HG02870 (cell line): ENCODE measurements at regions not wholly inside any gene's neighbourhood (a gene's known extent, or its start where the extent isn't known, plus 50 kb on each side); places are given as distances from the start of the nearest gene placed in this dataset.
"Not testable (repeated sequence)": the region's sequence is repeated elsewhere in the genome, so short reads cannot be mapped to it uniquely, and the experiment has no call there.

Experiments used
- ATAC-seq: cut with Tn5 transposase; IDR thresholded peaks from one replicate; pipeline ENCODE4 v1.9.1; 2021; ENCODE audit warnings: mild to moderate bottlenecking, moderate library complexity; ENCODE audit not compliant: unreplicated experiment

GRCh38 chr1:208682664-208683013 is 438.5 kb upstream of the PLXNA2 start:
- no peak for ATAC-seq

- ATAC-seq: no peak
Measured at GRCh38 chr1:208683141-208683540, 439.0 kb upstream of the PLXNA2 start.

DNA sequence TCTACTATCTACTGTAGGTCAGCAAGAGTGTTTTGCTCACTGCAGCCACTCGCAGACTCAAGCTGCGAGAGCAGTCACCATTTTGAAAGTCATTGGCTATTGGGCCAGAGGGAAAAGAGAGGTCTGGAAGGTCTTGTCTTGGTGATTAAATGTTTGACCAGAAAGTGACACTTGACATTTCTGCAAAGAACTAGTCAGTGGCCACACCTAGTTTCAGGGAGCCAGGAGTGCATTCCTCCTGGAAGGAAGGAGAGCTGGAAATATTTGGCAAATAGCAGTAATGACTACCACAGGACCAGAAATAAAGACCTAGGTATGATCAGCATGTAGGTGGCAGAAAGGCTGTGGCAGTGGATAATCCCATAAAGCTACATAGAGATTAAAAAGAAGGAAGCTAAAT is 440.0 kb upstream of the PLXNA2 start:
- ATAC-seq: no peak

GRCh38 chr1:208686592-208686991 is 442.4 kb upstream of the PLXNA2 start:
- no peak for ATAC-seq

DNA sequence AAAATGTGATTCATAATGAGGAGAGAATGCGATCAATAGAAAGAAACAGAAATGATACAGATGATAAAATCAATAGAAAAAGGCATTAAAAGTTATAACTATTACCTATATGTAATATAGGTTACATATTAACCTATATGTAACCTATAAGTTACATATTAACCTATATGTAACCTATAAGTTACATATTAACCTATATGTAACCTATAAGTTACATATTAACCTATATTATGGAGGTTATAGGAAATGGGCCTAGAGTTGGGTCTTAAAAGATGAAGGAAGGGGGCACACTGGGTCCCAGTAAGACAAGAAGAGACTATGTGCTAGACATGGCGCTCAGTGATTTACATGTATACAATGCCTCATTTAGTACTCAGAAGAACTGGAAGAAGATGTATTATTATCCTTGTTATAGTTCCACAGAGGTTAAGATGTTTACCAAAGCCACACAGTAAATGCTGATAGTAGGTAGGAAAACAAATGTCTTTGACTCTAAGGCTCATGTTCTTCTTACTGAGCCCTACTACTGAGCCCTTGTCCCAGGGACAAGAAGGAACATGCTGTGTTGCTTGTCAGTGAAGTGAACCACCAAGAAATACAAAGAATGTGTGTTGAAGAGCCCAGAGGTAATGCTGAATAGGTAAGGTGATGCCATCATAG is 444.6 kb upstream of the PLXNA2 start:
- no peak for ATAC-seq

DNA sequence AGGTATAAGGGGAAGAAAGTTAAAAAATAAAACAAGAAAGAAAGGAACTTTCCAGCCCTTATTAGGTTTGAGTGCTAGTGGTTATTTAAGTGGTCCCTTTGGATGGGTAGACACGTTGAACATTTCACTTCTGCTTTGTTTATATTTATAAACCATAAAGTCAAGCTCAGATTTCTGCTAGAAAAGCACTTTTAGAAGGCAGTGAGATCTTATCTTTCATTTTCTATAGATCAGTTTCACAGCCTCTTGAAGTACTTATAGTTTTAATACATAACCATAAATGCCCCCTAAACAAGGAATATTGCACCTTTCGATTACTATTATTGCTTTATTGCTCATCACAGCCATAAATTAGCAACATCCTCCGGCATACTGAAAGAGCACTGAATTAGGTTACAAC is 446.8 kb upstream of the PLXNA2 start:
- ATAC-seq: no peak

GRCh38 chr1:208709981-208710380 is 465.8 kb upstream of the PLXNA2 start:
- ATAC-seq: no peak

GRCh38 chr1:208714323-208714722 is 470.1 kb upstream of the PLXNA2 start:
- ATAC-seq: no peak

GRCh38 chr1:208717525-208717924 is 473.3 kb upstream of the PLXNA2 start:
- ATAC-seq: no peak

DNA sequence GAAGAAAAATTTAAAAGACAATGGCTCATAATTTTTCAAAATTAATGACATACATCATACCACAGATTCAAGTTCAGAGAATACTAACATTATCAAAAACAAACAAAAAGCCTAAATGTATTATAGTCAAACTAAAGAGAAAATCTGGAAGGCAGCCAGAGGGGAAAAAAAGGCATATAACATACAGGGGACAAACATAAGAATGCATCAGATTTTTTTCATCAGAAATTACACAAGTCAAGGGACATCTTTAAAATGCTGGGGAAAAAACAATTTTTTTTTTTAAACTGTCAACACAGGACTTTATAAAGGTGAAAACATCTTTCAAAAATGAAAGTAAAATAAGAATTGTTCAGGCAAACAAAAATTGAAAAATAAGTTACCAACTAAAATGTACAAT is 478.4 kb upstream of the PLXNA2 start:
- no peak for ATAC-seq

DNA sequence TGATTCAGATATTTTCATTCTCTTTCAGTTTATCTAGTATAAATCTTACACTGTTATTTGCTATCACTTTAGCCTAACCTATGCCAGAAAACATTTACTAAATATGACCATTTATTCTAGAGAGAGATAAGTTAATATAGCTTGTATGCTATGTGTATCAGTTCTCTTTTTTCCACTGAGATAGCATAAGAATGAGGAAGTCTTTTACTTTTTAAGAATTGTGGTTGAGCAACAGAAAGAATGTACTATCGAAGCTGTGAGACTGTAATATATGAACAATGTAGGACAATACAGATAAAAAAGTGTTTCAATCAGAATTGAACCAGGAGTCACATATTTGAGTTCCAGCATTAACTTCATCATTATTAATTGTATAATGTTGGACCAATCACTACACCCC is 479.9 kb upstream of the PLXNA2 start:
- no peak for ATAC-seq

DNA sequence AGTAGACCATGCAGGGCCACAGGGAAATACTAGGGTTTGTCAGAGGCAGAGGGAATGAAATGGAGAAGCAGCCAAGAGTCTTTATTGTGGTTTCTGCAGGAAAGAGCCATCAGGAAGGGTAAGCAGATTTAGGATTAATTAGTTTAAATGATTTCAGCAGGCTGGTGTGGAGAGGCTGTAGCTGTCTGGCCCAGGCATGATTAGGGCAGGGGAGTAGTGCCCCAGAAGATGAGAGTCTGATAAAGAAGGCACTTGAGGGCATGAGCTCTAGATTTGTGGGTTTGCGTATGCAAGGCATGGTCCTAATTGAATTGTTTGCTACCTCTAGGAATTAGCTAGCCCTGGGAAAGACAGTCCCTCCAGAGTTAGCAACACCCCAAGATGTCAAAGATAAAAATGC is 484.6 kb upstream of the PLXNA2 start:
- ATAC-seq: no peak

- no peak for ATAC-seq
Measured at GRCh38 chr1:208731981-208732821, 488.0 kb upstream of the PLXNA2 start.

- no peak for ATAC-seq
Measured at GRCh38 chr1:208737161-208737560, 493.0 kb upstream of the PLXNA2 start.

GRCh38 chr1:208737922-208738321 is 493.7 kb upstream of the PLXNA2 start:
- ATAC-seq: no peak

DNA sequence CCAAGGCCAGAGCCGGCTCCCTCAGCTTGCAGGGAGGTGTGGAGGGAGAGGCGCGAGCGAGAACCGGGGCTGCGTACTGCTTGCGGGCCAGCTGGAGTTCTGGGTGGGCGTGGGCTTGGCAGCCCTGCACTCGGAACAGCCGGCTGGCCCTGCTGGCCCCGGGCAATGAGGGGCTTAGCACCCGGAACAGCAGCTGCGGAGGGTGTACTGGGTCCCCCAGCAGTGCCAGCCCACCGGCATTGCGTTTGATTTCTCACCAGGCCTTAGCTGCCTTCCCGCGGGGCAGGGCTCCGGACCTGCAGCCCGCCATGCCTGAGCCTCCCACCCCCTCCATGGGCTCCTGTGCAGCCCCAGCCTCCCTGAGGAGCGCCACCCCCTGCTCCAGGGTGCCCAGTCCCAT is 495.5 kb upstream of the PLXNA2 start:
- ATAC-seq: not testable (repeated sequence)

DNA sequence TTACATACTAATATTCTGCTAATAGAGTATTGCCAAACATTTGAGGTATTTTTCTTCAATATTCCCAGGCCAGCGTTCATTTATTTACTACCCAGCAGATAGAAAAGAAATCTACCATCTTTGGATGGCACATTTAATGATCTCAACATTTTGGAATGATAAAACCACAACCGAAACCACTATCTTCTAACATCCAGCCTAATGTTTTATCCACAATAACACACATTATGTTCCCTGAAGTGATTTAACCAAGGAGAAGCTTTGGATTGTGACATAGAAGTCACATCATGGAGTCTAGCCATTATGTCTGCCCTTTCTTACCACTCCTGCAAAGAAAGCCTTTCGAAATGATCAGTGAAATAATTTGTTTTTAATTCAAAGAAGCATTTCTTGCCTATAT is 497.1 kb upstream of the PLXNA2 start:
- ATAC-seq: no peak

GRCh38 chr1:208743361-208743760 is 499.2 kb upstream of the PLXNA2 start:
- no peak for ATAC-seq

GRCh38 chr1:208747979-208748378 is 503.8 kb upstream of the PLXNA2 start:
- no peak for ATAC-seq

GRCh38 chr1:208748387-208749165 is 504.4 kb upstream of the PLXNA2 start:
- no peak for ATAC-seq

- no peak for ATAC-seq
Measured at GRCh38 chr1:208756339-208756981, 512.3 kb upstream of the PLXNA2 start.
